ENCODE measurements at regions not wholly inside any gene's neighbourhood (a gene's known extent, or its start where the extent isn't known, plus 50 kb on each side); places are given as distances from the start of the nearest gene placed in this dataset.
A peak's percentile ranks its signal among the peaks of the same experiment; 100 is the strongest.

DNA sequence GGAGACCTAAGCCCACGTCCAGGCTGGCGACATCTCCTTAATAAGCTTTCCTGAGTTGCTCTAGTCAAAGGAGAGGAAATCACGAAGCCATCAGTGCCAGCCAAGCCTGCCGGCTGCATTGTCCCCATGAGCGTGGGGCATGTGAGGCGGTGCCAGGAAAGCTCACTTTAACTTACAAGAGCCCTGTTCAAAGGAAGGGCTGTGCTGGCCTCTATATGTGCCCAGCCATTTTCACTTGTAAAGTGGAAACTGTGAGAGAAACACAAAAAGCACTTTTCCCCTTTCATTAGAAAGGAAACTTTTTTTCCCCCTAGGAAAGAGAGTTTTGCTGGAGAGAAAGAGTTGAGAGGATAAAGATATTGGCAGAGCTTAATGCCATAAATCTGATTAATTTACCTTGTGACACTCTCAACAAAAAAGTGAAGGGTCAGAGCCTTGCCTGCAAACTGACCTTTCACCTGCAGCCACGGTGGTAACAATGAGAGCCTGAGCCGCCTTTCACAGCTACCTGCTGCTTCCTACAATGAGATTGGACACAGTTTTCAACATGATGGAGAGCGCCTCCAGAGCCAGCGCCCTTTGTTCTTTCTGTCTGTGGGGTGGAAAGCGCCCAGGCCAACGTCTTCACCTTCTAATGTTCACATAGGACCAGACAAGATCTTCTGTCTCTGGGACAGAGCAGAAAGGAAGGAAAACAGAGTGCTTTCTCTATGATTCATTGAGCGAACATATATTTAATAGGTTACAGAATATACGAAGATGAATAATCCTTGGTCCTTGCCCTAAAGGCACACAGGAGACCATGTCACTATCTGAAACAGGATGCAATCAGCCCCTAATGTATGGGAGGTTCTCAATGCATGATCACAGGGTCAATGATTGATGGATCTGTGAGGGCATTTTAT, 233.1 kb upstream of the HES1 start:
- DNase-seq (ENCODE audit: low spot score, unreplicated experiment), result no peak
- H3K36me3 Mint-ChIP-seq (ENCODE audit: insufficient read depth), result no peaks in the 10 kb centered on the region
- H3K4me1 Mint-ChIP-seq (ENCODE audit: low read depth), result peaks cover 39% of the 10 kb centered on the region
- H3K9me3 Mint-ChIP-seq (ENCODE audit: low read depth), result no peaks in the 10 kb centered on the region
- TF ChIP-seq CTCF (IDR thresholded peaks at IDR 0.05; ENCODE audit: unreplicated experiment), result no peak
- no peaks in the 10 kb centered on the region for H3K27me3 Mint-ChIP-seq
- no peak overlapping the region for H3K4me3 Mint-ChIP-seq (ENCODE audit: low read depth)
- peak overlapping the region; percentile 39 for H3K27ac Mint-ChIP-seq

DNA sequence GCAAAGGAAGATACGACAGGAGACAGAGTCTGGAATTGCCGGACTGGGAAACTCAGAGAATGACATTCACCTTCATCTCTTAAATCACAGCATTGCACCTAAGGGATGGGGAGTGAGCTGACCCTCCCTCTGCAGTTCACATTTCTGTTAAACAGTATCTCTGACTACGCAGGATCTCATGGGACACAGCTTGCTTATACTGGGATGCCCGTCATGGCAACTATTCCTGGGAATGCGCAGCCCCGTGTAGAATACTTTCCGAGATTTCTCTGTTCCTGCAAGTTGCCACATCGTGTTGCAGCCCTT, 232.5 kb upstream of the HES1 start:
- no peak for TF ChIP-seq CTCF (IDR thresholded peaks at IDR 0.05; ENCODE audit: unreplicated experiment)
- peak overlapping the region; percentile 39 for H3K27ac Mint-ChIP-seq
- no peak for DNase-seq (ENCODE audit: low spot score, unreplicated experiment)

GRCh38 chr3:193903966-193904365, 232.0 kb upstream of the HES1 start:
- peak overlapping the region; percentile 18 for H3K27ac Mint-ChIP-seq
- no peaks in the 10 kb centered on the region for H3K36me3 Mint-ChIP-seq (ENCODE audit: insufficient read depth)
- DNase-seq (ENCODE audit: low spot score, unreplicated experiment), result no peak
- no peaks in the 10 kb centered on the region for H3K9me3 Mint-ChIP-seq (ENCODE audit: low read depth)
- no peak overlapping the region for H3K4me3 Mint-ChIP-seq (ENCODE audit: low read depth)
- TF ChIP-seq CTCF (IDR thresholded peaks at IDR 0.05; ENCODE audit: unreplicated experiment), result no peak
- H3K27me3 Mint-ChIP-seq, result no peaks in the 10 kb centered on the region
- H3K4me1 Mint-ChIP-seq (ENCODE audit: low read depth), result peaks cover 39% of the 10 kb centered on the region

More for the DNA sequence above, 232.5 kb upstream of the HES1 start:
- Mint-ChIP-seq H3K9me3 (ENCODE audit: low read depth) (no peaks in the 10 kb centered on the region), H3K4me3 (ENCODE audit: low read depth) (no peak overlapping the region), H3K27me3 (no peaks in the 10 kb centered on the region), H3K4me1 (ENCODE audit: low read depth) (peaks cover 38% of the 10 kb centered on the region), H3K36me3 (ENCODE audit: insufficient read depth) (no peaks in the 10 kb centered on the region)

DNA sequence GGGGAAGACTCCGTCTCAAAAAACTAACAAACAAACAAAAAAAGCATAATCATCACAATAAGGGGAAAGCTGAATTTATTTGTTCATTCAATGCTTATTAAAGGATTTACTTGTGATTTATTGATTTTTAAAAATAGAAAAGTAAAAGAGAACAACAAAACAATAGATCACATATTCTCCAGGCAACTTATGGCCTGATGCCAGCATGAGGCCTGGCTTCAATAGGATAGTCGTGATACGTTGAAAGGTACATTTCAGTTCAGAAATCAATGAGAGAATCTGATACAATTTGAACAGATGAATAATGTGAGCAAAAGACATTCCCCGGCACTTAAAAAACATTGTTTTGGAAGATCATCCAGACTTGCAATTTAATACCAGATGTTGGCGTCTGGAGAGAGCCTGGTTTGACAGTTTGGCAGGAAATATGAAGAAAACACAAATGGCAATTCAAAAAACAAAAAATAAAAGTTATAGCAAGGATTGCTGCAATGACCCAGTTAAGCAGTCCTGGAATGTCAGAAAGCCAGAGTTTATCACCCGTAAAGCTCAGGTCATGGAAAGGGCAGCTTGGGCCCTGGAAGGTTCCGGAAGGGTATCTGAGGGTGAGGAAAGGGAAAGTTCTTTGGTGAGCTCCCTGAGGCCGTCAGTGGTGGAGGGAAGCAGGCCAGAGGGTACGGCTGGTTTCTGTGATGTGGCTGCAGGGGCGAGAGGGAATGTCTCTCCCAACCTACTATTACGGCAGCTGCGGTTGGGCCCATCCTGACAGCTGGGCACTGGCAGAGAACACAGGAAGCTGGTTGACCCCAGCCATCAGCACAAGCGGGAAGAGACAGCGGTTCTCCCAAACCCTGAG, 230.2 kb upstream of the HES1 start:
- Mint-ChIP-seq H3K27ac (no peak overlapping the region), H3K27me3 (no peaks in the 10 kb centered on the region), H3K9me3 (ENCODE audit: low read depth) (no peaks in the 10 kb centered on the region), H3K36me3 (ENCODE audit: insufficient read depth) (no peaks in the 10 kb centered on the region), H3K4me3 (ENCODE audit: low read depth) (no peak overlapping the region), H3K4me1 (ENCODE audit: low read depth) (peaks cover 50% of the 10 kb centered on the region)
- DNase-seq (ENCODE audit: low spot score, unreplicated experiment), result no peak
- TF ChIP-seq CTCF (IDR thresholded peaks at IDR 0.05; ENCODE audit: unreplicated experiment), result no peak

DNA sequence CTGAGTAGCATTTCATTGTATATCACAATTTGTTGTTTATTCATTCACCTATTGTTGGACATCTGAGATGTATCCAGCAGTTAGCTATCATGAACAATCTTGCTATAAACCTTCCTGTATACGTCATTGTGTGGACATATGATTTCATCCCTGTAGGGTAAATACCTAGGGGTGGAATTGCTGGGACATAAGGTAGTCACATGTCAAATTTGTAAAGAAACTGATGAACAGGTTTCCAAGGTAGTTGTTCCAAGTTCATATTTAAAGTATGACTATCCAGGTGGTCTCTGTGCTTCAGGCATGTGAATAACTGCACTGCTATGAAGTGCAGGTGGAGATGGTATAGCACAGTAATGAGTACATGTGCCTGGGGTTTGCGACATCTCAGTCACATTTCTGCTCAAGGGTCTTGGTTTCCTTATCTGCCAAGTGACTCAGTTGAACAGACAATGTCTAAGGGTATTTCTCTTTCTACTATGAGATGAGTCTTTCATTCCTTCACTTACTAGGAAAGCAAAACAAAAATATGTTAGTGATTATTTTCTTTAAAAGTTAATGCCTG, 229.0 kb upstream of the HES1 start:
- H3K4me3 Mint-ChIP-seq (ENCODE audit: low read depth), result no peak overlapping the region
- no peaks in the 10 kb centered on the region for H3K9me3 Mint-ChIP-seq (ENCODE audit: low read depth)
- no peak for TF ChIP-seq CTCF (IDR thresholded peaks at IDR 0.05; ENCODE audit: unreplicated experiment)
- H3K36me3 Mint-ChIP-seq (ENCODE audit: insufficient read depth), result no peaks in the 10 kb centered on the region
- no peak for DNase-seq (ENCODE audit: low spot score, unreplicated experiment)
- no peaks in the 10 kb centered on the region for H3K27me3 Mint-ChIP-seq
- H3K4me1 Mint-ChIP-seq (ENCODE audit: low read depth), result peaks cover 58% of the 10 kb centered on the region
- H3K27ac Mint-ChIP-seq, result no peak overlapping the region
